HCT116 (cell line): ENCODE measurements at regions not wholly inside any gene's neighbourhood (a gene's known extent, or its start where the extent isn't known, plus 50 kb on each side); places are given as distances from the start of the nearest gene placed in this dataset.

Source experiments
- ATAC-seq: fragments of 200-7000 bp; cut with Tn5 transposase; 2 replicates; pipeline ENCODE4 v1.9.1; 2020; ENCODE audit warnings: mild to moderate bottlenecking, moderate library complexity
- BruUV-seq: library from RNA; stranded (reverse); fragments of 400-500 nt; replicated peaks from 2 replicates; lab custom pipeline; 2021; lab: Mats Ljungman, UMichigan
- CTCF ChIA-PET: fragments of 300-600 bp; sonication (Branson Sonifier 250); formaldehyde crosslinking; loops from one replicate; lab custom pipeline; 2021; ENCODE audit warnings: antibody characterized with exemption; lab: Charles Lee
- POLR2A ChIA-PET: fragments of 300-600, 350-600 bp; sonication (Branson Sonifier 250); formaldehyde crosslinking; loops from one replicate; lab custom pipeline; 2021; ENCODE audit warnings: antibody characterized with exemption; lab: Charles Lee
- RAD21 ChIA-PET, 2 experiments: fragments of 300-600 bp; sonication (Branson Sonifier 250); formaldehyde crosslinking; loops; one replicate each; lab custom pipeline; 2023; ENCODE audit warnings: low total read pairs in 2 of 2; ENCODE audit not compliant: uncharacterized antibody in 2 of 2, unreplicated experiment in 2 of 2, low non-redundant PET in 1 of 2; lab: Charles Lee
- DNase-seq: peaks from one replicate; pipeline ENCODE4 v3.0.0-alpha.2; 2010; ENCODE audit warnings: low read depth, low spot score
- H2AFZ ChIP-seq: fragments of 200-600 bp; shearing (Covaris generic), sonication (generic); 2 replicates; pipeline ENCODE4 v1.6.1; 2017; ENCODE audit warnings: low read depth, mixed run types, mixed read lengths, antibody characterized with exemption, low read length; ENCODE audit not compliant: poor library complexity, severe bottlenecking
- H3K27ac ChIP-seq: 2 replicates; pipeline ENCODE4 v1.5.1; 2012; ENCODE audit warnings: low read depth, low read length
- H3K27me3 ChIP-seq: fragments of 200-600 bp; sonication (generic); 2 replicates; pipeline ENCODE4 v1.6.1; 2016; ENCODE audit warnings: mixed run types, low read length, mixed read lengths; ENCODE audit not compliant: insufficient read depth
- H3K36me3 ChIP-seq, 2 experiments: fragments of 200-500 bp in 1 of 2; fragments of 200-600 bp in 1 of 2; sonication (Bioruptor generic) in 1 of 2; sonication (generic) in 1 of 2; 2 replicates each; pipeline versions ENCODE4 v1.5.1 to v1.6.1; 2014 to 2016; ENCODE audit warnings: low read length in 2 of 2, inconsistent platforms in 1 of 2, mixed read lengths in 1 of 2, mixed run types in 1 of 2; ENCODE audit not compliant: insufficient read depth in 2 of 2, control insufficient read depth in 1 of 2
- H3K4me1 ChIP-seq, 2 experiments: fragments of 200-600 bp in 1 of 2; sonication (generic) in 1 of 2; 2 replicates each; pipeline versions ENCODE4 v1.5.1 to v1.6.1; 2012 to 2017; ENCODE audit warnings: low read length in 2 of 2, inconsistent platforms in 1 of 2, mild to moderate bottlenecking in 1 of 2, mixed read lengths in 1 of 2, mixed run types in 1 of 2, moderate library complexity in 1 of 2; ENCODE audit not compliant: insufficient read depth in 2 of 2, control insufficient read depth in 1 of 2
- H3K4me2 ChIP-seq: fragments of 200-600 bp; sonication (generic); 2 replicates; pipeline ENCODE4 v1.6.1; 2017; ENCODE audit warnings: mixed run types, low read length, mixed read lengths
- H3K4me3 ChIP-seq, 2 experiments: fragments of 200-600 bp in 1 of 2; sonication (generic) in 1 of 2; replicated peaks in 1 of 2; 2 replicates each; pipeline ENCODE4 v1.5.1; 2011 to 2016; ENCODE audit warnings: low read length in 2 of 2, control low read depth in 1 of 2, low read depth in 1 of 2, mild to moderate bottlenecking in 1 of 2, mixed read lengths in 1 of 2, mixed run types in 1 of 2
- H3K79me2 ChIP-seq: fragments of 200-600 bp; sonication (generic); 2 replicates; pipeline ENCODE4 v1.6.1; 2017; ENCODE audit warnings: mild to moderate bottlenecking, mixed run types, low read length, moderate library complexity, mixed read lengths; ENCODE audit not compliant: insufficient read depth
- H3K9ac ChIP-seq: fragments of 200-600 bp; sonication (generic); 2 replicates; pipeline ENCODE4 v1.6.1; 2016; ENCODE audit warnings: low read length, mixed read lengths
- H3K9me2 ChIP-seq: fragments of 200-600 bp; sonication (generic), shearing (Covaris generic); 2 replicates; pipeline ENCODE4 v1.6.1; 2017; ENCODE audit warnings: mixed run types, mild to moderate bottlenecking, moderate library complexity; ENCODE audit not compliant: insufficient read depth
- H3K9me3 ChIP-seq, 2 experiments: fragments of 200-500 bp in 1 of 2; fragments of 200-600 bp in 1 of 2; sonication (Bioruptor generic) in 1 of 2; sonication (generic) in 1 of 2; 2 replicates each; pipeline ENCODE4 v1.6.1; 2014 to 2017; ENCODE audit warnings: low read length in 2 of 2, mixed read lengths in 2 of 2, inconsistent platforms in 1 of 2, low read depth in 1 of 2, mild to moderate bottlenecking in 1 of 2, mixed run types in 1 of 2, moderate library complexity in 1 of 2; ENCODE audit not compliant: control insufficient read depth in 1 of 2, insufficient read depth in 1 of 2
- H4K20me1 ChIP-seq: fragments of 200-600 bp; sonication (generic), shearing (Covaris generic); 2 replicates; pipeline ENCODE4 v1.6.1; 2017; ENCODE audit warnings: mixed run types, mild to moderate bottlenecking, moderate library complexity; ENCODE audit not compliant: insufficient read depth
- CTCF ChIP-seq, 3 experiments: fragments of 200-600 bp in 1 of 3; sonication (generic) in 1 of 3; IDR thresholded peaks in 2 of 3; conservative IDR thresholded peaks in 1 of 3; 2 replicates each; pipeline ENCODE4 v1.5.1; 2012 to 2017; ENCODE audit warnings: low read depth in 2 of 3, low read length in 2 of 3, antibody characterized with exemption in 1 of 3, borderline replicate concordance in 1 of 3, control low read depth in 1 of 3, mild to moderate bottlenecking in 1 of 3, mixed read lengths in 1 of 3, mixed run types in 1 of 3, moderate library complexity in 1 of 3; ENCODE audit not compliant: insufficient read depth in 1 of 3
- EGR1 ChIP-seq: IDR thresholded peaks from 2 replicates; pipeline ENCODE4 v1.6.1; 2012; ENCODE audit warnings: low read depth
- EZH2phosphoT487 ChIP-seq: fragments of 200-600 bp; IDR thresholded peaks from 2 replicates; pipeline ENCODE4 v1.6.1; 2018; ENCODE audit warnings: antibody characterized with exemption, borderline replicate concordance
- MAX ChIP-seq: IDR thresholded peaks from 2 replicates; pipeline ENCODE4 v1.6.1; 2012
- POLR2A ChIP-seq: IDR thresholded peaks from 2 replicates; pipeline ENCODE4 v1.7.0; 2011; ENCODE audit warnings: borderline replicate concordance; ENCODE audit not compliant: insufficient read depth, insufficient read length; ENCODE audit errors: extremely low read depth
- POLR2AphosphoS5 ChIP-seq: IDR thresholded peaks from 2 replicates; pipeline ENCODE4 v1.6.1; 2011; ENCODE audit warnings: mild to moderate bottlenecking, low read depth, low read length, moderate library complexity
- RAD21 ChIP-seq: IDR thresholded peaks from 2 replicates; pipeline ENCODE4 v1.6.1; 2012; ENCODE audit warnings: low read depth, mild to moderate bottlenecking
- REST ChIP-seq: IDR thresholded peaks from 2 replicates; pipeline ENCODE4 v1.6.1; 2012; ENCODE audit warnings: low read depth
- SIN3A ChIP-seq: IDR thresholded peaks from 2 replicates; pipeline ENCODE4 v1.6.1; 2012; ENCODE audit warnings: low read depth
- SRF ChIP-seq: IDR thresholded peaks from 2 replicates; pipeline ENCODE4 v1.6.1; 2012; ENCODE audit warnings: low read depth
- ZNF274 ChIP-seq: fragments of 200-500 bp; sonication (Bioruptor generic); IDR thresholded peaks from 2 replicates; pipeline ENCODE4 v1.6.1; 2014; ENCODE audit warnings: mild to moderate bottlenecking, low read depth, low read length, inconsistent platforms
- intact Hi-C: fragments of 100-400 bp; cut with micrococcal nuclease; formaldehyde crosslinking; loops from 2 replicates; pipeline ENCODE4 v1.10.0; 2022

- no TSS peak for BruUV-seq
- TF ChIP-seq REST (no peak), SRF (no peak), POLR2A (no peak), RAD21 (no peak), EGR1 (no peak)
- no peak overlapping the region for H3K4me2 ChIP-seq
- no peak overlapping the region for H3K9ac ChIP-seq
- H4K20me1 ChIP-seq = no peaks in the 10 kb centered on the region
- no peak for ATAC-seq
- no peak overlapping the region for H2AFZ ChIP-seq
- DNase-seq = no peak
- H3K9me3 ChIP-seq = no peaks in the 10 kb centered on the region
- RAD21 ChIA-PET = no interaction called here
- H3K9me2 ChIP-seq = no peaks in the 10 kb centered on the region
- no peaks in the 10 kb centered on the region for H3K36me3 ChIP-seq
- CTCF ChIA-PET = no interaction called here
- peaks cover 6 to 19% of the 10 kb centered on the region in 2 experiments; a peak in 1 of 4 replicates for H3K4me1 ChIP-seq
- no peaks in the 10 kb centered on the region for H3K79me2 ChIP-seq
- no peak overlapping the region for H3K4me3 ChIP-seq
- H3K27ac ChIP-seq = no peak overlapping the region
- POLR2A ChIA-PET = no interaction called here
- intact Hi-C loops = no loop called here
- H3K27me3 ChIP-seq = no peaks in the 10 kb centered on the region
These were observed 130.2 kb upstream of the PKDCC start for GRCh38 chr2:41917587-41917986.

- H3K9me3 ChIP-seq = no peaks in the 10 kb centered on the region
These were observed 128.7 kb upstream of the PKDCC start for GRCh38 chr2:41919135-41919534.

More at GRCh38 chr2:41919135-41919534, 128.7 kb upstream of the PKDCC start:
- TF ChIP-seq CTCF (IDR thresholded peaks at IDR 0.05 in 2 of 3, conservative IDR thresholded peaks at IDR 0.05 in 1 of 3; ENCODE audit: borderline replicate concordance in 1 of 3, insufficient read depth in 1 of 3, low read depth in 2 of 3, low read length in 2 of 3) (no peak), SIN3A (no peak), POLR2AphosphoS5 (no peak), MAX (no peak), SRF (no peak), EZH2phosphoT487 (no peak), ZNF274 (no peak)
- peaks cover 6 to 19% of the 10 kb centered on the region in 2 experiments; a peak in 1 of 4 replicates for H3K4me1 ChIP-seq
- H3K9ac ChIP-seq = no peak overlapping the region
- POLR2A ChIA-PET = no interaction called here
- DNase-seq (no peak), ATAC-seq (no peak)
- no peak overlapping the region for H2AFZ ChIP-seq
- RAD21 ChIA-PET = interaction anchor here in 1 of 2 experiments (0.7 kb wide), 1 partner anchor 10 kb away, joined by 4 read pairs; no protein-coding TSS in a partner anchor
- H3K4me3 ChIP-seq = no peak overlapping the region
- no peaks in the 10 kb centered on the region for H3K79me2 ChIP-seq
- BruUV-seq = no TSS peak
- no peaks in the 10 kb centered on the region for H3K27me3 ChIP-seq
- no peaks in the 10 kb centered on the region for H3K36me3 ChIP-seq
- no peaks in the 10 kb centered on the region for H3K9me2 ChIP-seq
- intact Hi-C loops = no loop called here
- H4K20me1 ChIP-seq = no peaks in the 10 kb centered on the region
- no peak overlapping the region for H3K27ac ChIP-seq
- no peak overlapping the region for H3K4me2 ChIP-seq
- CTCF ChIA-PET = no interaction called here
